Thyroid gland (tissue), 4 donors: ENCODE measurements at regions not wholly inside any gene's neighbourhood (a gene's known extent, or its start where the extent isn't known, plus 50 kb on each side); places are given as distances from the start of the nearest gene placed in this dataset.

ENCODE experiments used
- DNase-seq, 2 donors: peaks; one replicate each; pipeline ENCODE4 v3.0.0-alpha.2; 2019
- H3K27ac ChIP-seq, 3 donors: fragments of 200-600 bp; sonication (generic); 1 replicate in 2 of 3; 2 replicates in 1 of 3; pipeline ENCODE4 v1.5.1; 2016 to 2019; ENCODE audit warnings: mild to moderate bottlenecking in 1 of 3, moderate library complexity in 1 of 3
- H3K27me3 ChIP-seq: fragments of 200-600 bp; sonication (generic); one replicate; pipeline ENCODE4 v1.5.1; 2019
- H3K36me3 ChIP-seq, 2 donors: fragments of 200-600 bp; sonication (generic); one replicate each; pipeline ENCODE4 v1.5.1; 2016 to 2019
- H3K4me1 ChIP-seq, 2 donors: fragments of 200-600 bp; sonication (generic); one replicate each; pipeline ENCODE4 v1.5.1; 2017 to 2019
- H3K4me3 ChIP-seq, 3 donors: fragments of 200-600 bp; sonication (generic); replicated peaks in 1 of 3; 1 replicate in 2 of 3; 2 replicates in 1 of 3; pipeline ENCODE4 v1.5.1; 2016; ENCODE audit warnings: mild to moderate bottlenecking in 1 of 3
- H3K9me3 ChIP-seq: fragments of 200-600 bp; sonication (generic); one replicate; pipeline ENCODE4 v1.5.1; 2017
- CTCF ChIP-seq, 6 experiments: fragments of 200-600 bp in 3 of 6; fragments of 450-650 bp in 3 of 6; sonication (generic) in 3 of 6; IDR thresholded peaks; one replicate each; pipeline ENCODE4 v1.5.1; 2016 to 2019; ENCODE audit warnings: antibody characterized with exemption in 6 of 6, mild to moderate bottlenecking in 2 of 6, inconsistent platforms in 1 of 6, moderate library complexity in 1 of 6
- POLR2A ChIP-seq, 2 donors: fragments of 450-650 bp; IDR thresholded peaks; one replicate each; pipeline ENCODE4 v1.6.1; 2017; ENCODE audit warnings: antibody characterized with exemption in 2 of 2, mild to moderate bottlenecking in 2 of 2, moderate library complexity in 1 of 2
- WGBS, 2 donors: methylation state at CpG; one replicate each; pipeline ENCODE4 v1.1.5; 2017; 5-methylcytosine and 5-hydroxymethylcytosine counted together
- intact Hi-C: fragments of 100-400 bp; cut with DNase I; formaldehyde crosslinking; loops from one replicate; pipeline ENCODE4 v1.15.1; 2023

- no peak for DNase-seq
- no peaks in the 10 kb centered on the region for H3K36me3 ChIP-seq
- no peak overlapping the region for H3K4me3 ChIP-seq
- 59 to 60% methylated on average over 3 of the region's 3 CpGs for WGBS, 2 donors
- H3K27me3 ChIP-seq: no peaks in the 10 kb centered on the region
- intact Hi-C loops: no loop called here
- no peak for TF ChIP-seq CTCF (IDR thresholded peaks at IDR 0.05)
- no peak for TF ChIP-seq POLR2A (IDR thresholded peaks at IDR 0.05)
- H3K4me1 ChIP-seq: no peaks in the 10 kb centered on the region
- H3K27ac ChIP-seq: no peak overlapping the region
- no peaks in the 10 kb centered on the region for H3K9me3 ChIP-seq
Measured at GRCh38 chr4:31351695-31352094, 631.5 kb downstream of the PCDH7 start.

- TF ChIP-seq CTCF (IDR thresholded peaks at IDR 0.05) (no peak), POLR2A (IDR thresholded peaks at IDR 0.05) (no peak)
- Histone ChIP-seq H3K27me3 (no peaks in the 10 kb centered on the region), H3K36me3 (no peaks in the 10 kb centered on the region), H3K4me1 (no peaks in the 10 kb centered on the region), H3K9me3 (no peaks in the 10 kb centered on the region), H3K4me3 (no peak overlapping the region), H3K27ac (no peak overlapping the region)
- no peak for DNase-seq
- intact Hi-C loops: no loop called here
- WGBS, 2 donors: 96 to 100% methylated on average over 1 of the region's 1 CpG
Measured at GRCh38 chr4:31356839-31357238, 636.7 kb downstream of the PCDH7 start.

GRCh38 chr4:31360786-31361185 lies 640.6 kb downstream of the PCDH7 start:
- no peak overlapping the region for H3K27ac ChIP-seq
- WGBS, 2 donors: 36 to 78% methylated on average over 1 of the region's 1 CpG
- no peaks in the 10 kb centered on the region for H3K9me3 ChIP-seq
- no peak for TF ChIP-seq POLR2A (IDR thresholded peaks at IDR 0.05)
- TF ChIP-seq CTCF (IDR thresholded peaks at IDR 0.05): no peak
- no peaks in the 10 kb centered on the region for H3K27me3 ChIP-seq
- H3K4me3 ChIP-seq: no peak overlapping the region
- peaks cover 0 to 2% of the 10 kb centered on the region in 2 donors for H3K4me1 ChIP-seq
- intact Hi-C loops: no loop called here
- no peak for DNase-seq
- H3K36me3 ChIP-seq: no peaks in the 10 kb centered on the region

GRCh38 chr4:31362756-31363155 lies 642.6 kb downstream of the PCDH7 start:
- 88 to 94% methylated on average over 4 of the region's 4 CpGs for WGBS, 2 donors
- H3K27ac ChIP-seq: no peak overlapping the region
- intact Hi-C loops: no loop called here
- H3K27me3 ChIP-seq: no peaks in the 10 kb centered on the region
- peaks cover 0 to 2% of the 10 kb centered on the region in 2 donors for H3K4me1 ChIP-seq
- H3K4me3 ChIP-seq: no peak overlapping the region
- H3K9me3 ChIP-seq: no peaks in the 10 kb centered on the region
- TF ChIP-seq POLR2A (IDR thresholded peaks at IDR 0.05) (no peak), CTCF (IDR thresholded peaks at IDR 0.05) (no peak)
- H3K36me3 ChIP-seq: no peaks in the 10 kb centered on the region
- no peak for DNase-seq

- H3K27ac ChIP-seq: no peak overlapping the region
- intact Hi-C loops: no loop called here
- WGBS, 2 donors: 21 to 36% methylated on average over 4 to 6 of the region's 6 CpGs
- H3K36me3 ChIP-seq: no peaks in the 10 kb centered on the region
- no peaks in the 10 kb centered on the region for H3K9me3 ChIP-seq
- no peak overlapping the region for H3K4me3 ChIP-seq
- peak; percentile 13 to 24 for DNase-seq
- TF ChIP-seq CTCF (IDR thresholded peaks at IDR 0.05) (no peak), POLR2A (IDR thresholded peaks at IDR 0.05) (no peak)
- H3K4me1 ChIP-seq: peaks cover 0 to 2% of the 10 kb centered on the region in 2 donors
- no peaks in the 10 kb centered on the region for H3K27me3 ChIP-seq
Measured at GRCh38 chr4:31365006-31365690, 645.0 kb downstream of the PCDH7 start.
